ENCODE measurements at regions not wholly inside any gene's neighbourhood (a gene's known extent, or its start where the extent isn't known, plus 50 kb on each side); places are given as distances from the start of the nearest gene placed in this dataset.

DNA sequence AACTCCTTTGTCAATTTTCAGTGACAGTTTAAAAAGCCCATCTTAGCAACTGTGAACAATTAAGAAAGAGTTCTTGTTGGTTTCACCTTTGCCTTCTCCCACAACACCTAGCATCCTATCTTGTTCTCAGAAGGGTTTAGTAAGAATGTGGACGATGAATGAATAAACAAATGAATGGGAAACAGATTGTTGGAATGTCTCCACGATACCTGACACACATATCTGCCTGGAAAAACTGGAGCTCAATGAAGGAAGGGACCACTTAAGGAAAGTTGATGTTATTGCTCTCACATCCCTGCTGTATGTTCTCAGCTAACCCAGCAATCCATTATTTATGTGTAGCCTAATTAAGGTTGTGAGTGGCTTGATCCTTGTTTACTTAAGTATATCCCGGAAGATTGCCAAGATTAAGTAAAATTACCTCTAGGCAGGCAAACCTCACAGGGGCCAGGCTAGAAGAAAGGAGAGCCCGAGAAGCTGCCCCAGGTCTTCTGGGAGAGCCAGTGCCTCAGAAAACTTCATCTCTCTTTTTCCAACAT, 286.4 kb downstream of the NXPE2 start:
- Histone ChIP-seq H3F3A (ENCODE audit: control insufficient read depth, insufficient read depth) (no peaks in the 10 kb centered on the region), H3K36me3 (ENCODE audit: control insufficient read depth, low read length) (no peaks in the 10 kb centered on the region), H3K9me2 (replicated peaks; ENCODE audit: control insufficient read depth, low read length) (no peaks in the 10 kb centered on the region), H3K79me2 (ENCODE audit: control insufficient read depth, low read length) (no peaks in the 10 kb centered on the region), H4K20me1 (ENCODE audit: control insufficient read depth, insufficient read depth, low read depth, low read length) (no peaks in the 10 kb centered on the region), H3K27ac (ENCODE audit: low read depth, low read length) (no peak overlapping the region), H3K4me2 (ENCODE audit: low read length) (no peak overlapping the region), H3K27me3 (ENCODE audit: control insufficient read depth, low read length) (no peaks in the 10 kb centered on the region), H3K4me3 (ENCODE audit: low read length) (no peak overlapping the region), H3K9me3 (ENCODE audit: control insufficient read depth, insufficient read depth, low read length) (no peaks in the 10 kb centered on the region), H3K4me1 (ENCODE audit: control insufficient read depth, low read length) (no peaks in the 10 kb centered on the region)
- TF ChIP-seq, protein P1, sequence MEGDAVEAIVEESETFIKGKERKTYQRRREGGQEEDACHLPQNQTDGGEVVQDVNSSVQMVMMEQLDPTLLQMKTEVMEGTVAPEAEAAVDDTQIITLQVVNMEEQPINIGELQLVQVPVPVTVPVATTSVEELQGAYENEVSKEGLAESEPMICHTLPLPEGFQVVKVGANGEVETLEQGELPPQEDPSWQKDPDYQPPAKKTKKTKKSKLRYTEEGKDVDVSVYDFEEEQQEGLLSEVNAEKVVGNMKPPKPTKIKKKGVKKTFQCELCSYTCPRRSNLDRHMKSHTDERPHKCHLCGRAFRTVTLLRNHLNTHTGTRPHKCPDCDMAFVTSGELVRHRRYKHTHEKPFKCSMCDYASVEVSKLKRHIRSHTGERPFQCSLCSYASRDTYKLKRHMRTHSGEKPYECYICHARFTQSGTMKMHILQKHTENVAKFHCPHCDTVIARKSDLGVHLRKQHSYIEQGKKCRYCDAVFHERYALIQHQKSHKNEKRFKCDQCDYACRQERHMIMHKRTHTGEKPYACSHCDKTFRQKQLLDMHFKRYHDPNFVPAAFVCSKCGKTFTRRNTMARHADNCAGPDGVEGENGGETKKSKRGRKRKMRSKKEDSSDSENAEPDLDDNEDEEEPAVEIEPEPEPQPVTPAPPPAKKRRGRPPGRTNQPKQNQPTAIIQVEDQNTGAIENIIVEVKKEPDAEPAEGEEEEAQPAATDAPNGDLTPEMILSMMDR (IDR thresholded peaks at IDR 0.05; ENCODE audit: low read depth, low read length, poor library complexity, severe bottlenecking): no peak
- no peak for TF ChIP-seq EZH2phosphoT487 (IDR thresholded peaks at IDR 0.05; ENCODE audit: borderline replicate concordance, low read length)

DNA sequence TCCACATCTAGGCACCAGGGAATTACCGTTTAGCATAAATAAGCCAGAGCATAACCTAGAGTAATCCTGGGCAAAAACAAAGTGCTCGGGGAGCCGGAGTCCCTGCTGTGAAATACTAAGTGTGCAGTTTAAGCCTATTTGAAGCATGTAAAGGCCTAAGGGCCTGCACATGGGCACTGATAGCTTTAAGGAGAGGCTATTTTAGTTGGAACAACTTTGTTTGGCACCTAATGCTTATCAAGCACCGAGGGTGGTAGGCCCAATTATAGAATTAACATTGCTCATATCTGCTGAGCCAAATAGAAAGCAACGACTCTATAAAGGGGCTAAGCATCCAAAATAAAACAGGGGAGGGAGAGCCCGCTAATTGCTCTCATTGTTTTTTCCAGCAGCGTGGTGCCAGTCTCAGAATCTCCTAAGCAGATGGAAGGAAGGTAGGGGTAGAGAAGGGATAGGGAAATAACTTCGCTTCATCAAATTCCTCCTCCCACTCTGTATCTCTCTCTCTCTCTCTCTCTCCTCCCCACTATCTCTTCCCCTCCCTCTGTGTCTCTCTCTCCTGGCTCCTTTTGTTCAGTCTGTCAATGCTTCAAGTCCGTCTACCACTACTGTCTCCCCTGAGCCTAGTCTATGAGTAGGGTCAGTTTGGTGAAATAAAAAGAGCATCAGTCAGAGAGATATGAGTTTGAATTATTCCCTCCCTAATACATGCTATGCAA, 292.8 kb downstream of the NXPE2 start:
- H3K4me2 ChIP-seq (ENCODE audit: low read length): no peak overlapping the region
- H3F3A ChIP-seq (ENCODE audit: control insufficient read depth, insufficient read depth): no peaks in the 10 kb centered on the region
- H3K79me2 ChIP-seq (ENCODE audit: control insufficient read depth, low read length): no peaks in the 10 kb centered on the region
- no peaks in the 10 kb centered on the region for H4K20me1 ChIP-seq (ENCODE audit: control insufficient read depth, insufficient read depth, low read depth, low read length)
- H3K9me3 ChIP-seq (ENCODE audit: control insufficient read depth, insufficient read depth, low read length): no peaks in the 10 kb centered on the region
- no peaks in the 10 kb centered on the region for H3K4me1 ChIP-seq (ENCODE audit: control insufficient read depth, low read length)
- no peak overlapping the region for H3K4me3 ChIP-seq (ENCODE audit: low read length)
- no peaks in the 10 kb centered on the region for H3K27me3 ChIP-seq (ENCODE audit: control insufficient read depth, low read length)
- H3K9me2 ChIP-seq (replicated peaks; ENCODE audit: control insufficient read depth, low read length): no peaks in the 10 kb centered on the region
- no peak for TF ChIP-seq EZH2phosphoT487 (IDR thresholded peaks at IDR 0.05; ENCODE audit: borderline replicate concordance, low read length)
- TF ChIP-seq, protein P1 (IDR thresholded peaks at IDR 0.05; ENCODE audit: low read depth, low read length, poor library complexity, severe bottlenecking): no peak
- no peak overlapping the region for H3K27ac ChIP-seq (ENCODE audit: low read depth, low read length)
- H3K36me3 ChIP-seq (ENCODE audit: control insufficient read depth, low read length): no peaks in the 10 kb centered on the region

DNA sequence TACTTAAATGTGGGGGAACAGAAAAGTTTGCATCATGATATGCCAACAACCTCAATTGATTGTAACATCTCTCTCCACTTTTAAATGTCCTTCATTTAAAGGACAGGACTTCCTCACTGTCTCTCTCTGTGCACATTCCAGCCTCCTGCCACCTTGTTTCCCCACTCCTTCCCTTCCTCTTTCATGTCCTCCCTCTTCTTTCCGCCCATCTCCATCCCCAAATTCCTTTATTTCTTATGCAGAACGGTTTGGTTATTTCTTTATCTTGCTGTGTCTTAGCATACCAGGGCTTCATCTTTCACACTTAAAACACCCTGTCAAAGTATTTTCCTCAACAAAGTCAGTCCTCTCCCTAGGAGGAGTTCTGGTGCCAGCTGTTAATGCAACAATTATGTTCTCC, 293.8 kb downstream of the NXPE2 start:
- no peaks in the 10 kb centered on the region for H3K9me3 ChIP-seq (ENCODE audit: control insufficient read depth, insufficient read depth, low read length)
- no peaks in the 10 kb centered on the region for H3K9me2 ChIP-seq (replicated peaks; ENCODE audit: control insufficient read depth, low read length)
- H4K20me1 ChIP-seq (ENCODE audit: control insufficient read depth, insufficient read depth, low read depth, low read length): no peaks in the 10 kb centered on the region
- no peaks in the 10 kb centered on the region for H3K79me2 ChIP-seq (ENCODE audit: control insufficient read depth, low read length)
- H3K27me3 ChIP-seq (ENCODE audit: control insufficient read depth, low read length): no peaks in the 10 kb centered on the region
- H3K27ac ChIP-seq (ENCODE audit: low read depth, low read length): no peak overlapping the region
- no peak for TF ChIP-seq EZH2phosphoT487 (IDR thresholded peaks at IDR 0.05; ENCODE audit: borderline replicate concordance, low read length)
- TF ChIP-seq, protein P1 (IDR thresholded peaks at IDR 0.05; ENCODE audit: low read depth, low read length, poor library complexity, severe bottlenecking): no peak
- no peaks in the 10 kb centered on the region for H3F3A ChIP-seq (ENCODE audit: control insufficient read depth, insufficient read depth)
- no peak overlapping the region for H3K4me2 ChIP-seq (ENCODE audit: low read length)
- H3K36me3 ChIP-seq (ENCODE audit: control insufficient read depth, low read length): no peaks in the 10 kb centered on the region
- H3K4me3 ChIP-seq (ENCODE audit: low read length): no peak overlapping the region
- no peaks in the 10 kb centered on the region for H3K4me1 ChIP-seq (ENCODE audit: control insufficient read depth, low read length)
